WTC11 (cell line): ENCODE measurements at regions not wholly inside any gene's neighbourhood (a gene's known extent, or its start where the extent isn't known, plus 50 kb on each side); places are given as distances from the start of the nearest gene placed in this dataset.

Source experiments
- CTCF ChIP-seq: fragments of 200-600 bp; IDR thresholded peaks from 2 replicates; pipeline ENCODE4 v1.8.0; 2022; ENCODE audit warnings: antibody characterized with exemption
- JUN ChIP-seq: sonication (generic); formaldehyde crosslinking; IDR thresholded peaks from 2 replicates; pipeline ENCODE4 v1.8.0; 2023; ENCODE audit warnings: mild to moderate bottlenecking, missing genetic modification reagents
- TF ChIP-seq, protein P1 (sequence below): sonication (generic); formaldehyde crosslinking; conservative IDR thresholded peaks from 2 replicates; pipeline ENCODE4 v1.8.1; 2023; ENCODE audit warnings: mild to moderate bottlenecking, low read depth, missing genetic modification reagents, moderate library complexity

DNA sequence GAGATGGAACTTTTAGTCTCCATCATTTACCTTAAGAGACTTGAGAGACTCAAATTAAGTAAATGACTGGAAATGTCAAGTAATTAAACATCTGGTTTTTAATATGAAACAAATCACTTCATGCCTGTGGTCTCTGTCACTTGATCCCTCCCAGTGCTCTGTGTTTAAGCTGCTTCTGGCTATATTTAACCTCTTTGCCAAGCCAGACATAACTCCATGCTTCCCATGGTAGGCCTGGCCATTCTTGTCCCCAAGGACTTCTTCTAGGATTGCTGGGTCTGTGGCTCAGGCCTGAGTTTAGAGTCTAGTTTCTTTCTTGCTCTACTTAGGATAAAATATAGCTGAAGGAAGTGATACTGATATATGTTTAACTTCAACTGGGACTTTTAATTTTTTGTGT lies 1013.6 kb downstream of the FLRT2 start:
- TF ChIP-seq CTCF (no peak), JUN (no peak)
- TF ChIP-seq, protein P1, sequence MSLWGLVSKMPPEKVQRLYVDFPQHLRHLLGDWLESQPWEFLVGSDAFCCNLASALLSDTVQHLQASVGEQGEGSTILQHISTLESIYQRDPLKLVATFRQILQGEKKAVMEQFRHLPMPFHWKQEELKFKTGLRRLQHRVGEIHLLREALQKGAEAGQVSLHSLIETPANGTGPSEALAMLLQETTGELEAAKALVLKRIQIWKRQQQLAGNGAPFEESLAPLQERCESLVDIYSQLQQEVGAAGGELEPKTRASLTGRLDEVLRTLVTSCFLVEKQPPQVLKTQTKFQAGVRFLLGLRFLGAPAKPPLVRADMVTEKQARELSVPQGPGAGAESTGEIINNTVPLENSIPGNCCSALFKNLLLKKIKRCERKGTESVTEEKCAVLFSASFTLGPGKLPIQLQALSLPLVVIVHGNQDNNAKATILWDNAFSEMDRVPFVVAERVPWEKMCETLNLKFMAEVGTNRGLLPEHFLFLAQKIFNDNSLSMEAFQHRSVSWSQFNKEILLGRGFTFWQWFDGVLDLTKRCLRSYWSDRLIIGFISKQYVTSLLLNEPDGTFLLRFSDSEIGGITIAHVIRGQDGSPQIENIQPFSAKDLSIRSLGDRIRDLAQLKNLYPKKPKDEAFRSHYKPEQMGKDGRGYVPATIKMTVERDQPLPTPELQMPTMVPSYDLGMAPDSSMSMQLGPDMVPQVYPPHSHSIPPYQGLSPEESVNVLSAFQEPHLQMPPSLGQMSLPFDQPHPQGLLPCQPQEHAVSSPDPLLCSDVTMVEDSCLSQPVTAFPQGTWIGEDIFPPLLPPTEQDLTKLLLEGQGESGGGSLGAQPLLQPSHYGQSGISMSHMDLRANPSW (CRISPR knock-in tag), result no peak
